Calu3 (cell line): ENCODE measurements at regions not wholly inside any gene's neighbourhood (a gene's known extent, or its start where the extent isn't known, plus 50 kb on each side); places are given as distances from the start of the nearest gene placed in this dataset.

ENCODE experiments used
- BruUV-seq: library from RNA; stranded (reverse); fragments of 400-500 nt; replicated peaks from 2 replicates; lab custom pipeline; 2021; lab: Mats Ljungman, UMichigan
- CTCF ChIA-PET: fragments of 300-600 bp; sonication (Branson Sonifier 250); formaldehyde crosslinking; loops from one replicate; lab custom pipeline; 2022; ENCODE audit warnings: antibody characterized with exemption; lab: Charles Lee
- DNase-seq: peaks from one replicate; pipeline ENCODE4 v3.0.0; 2022
- H3K27ac Mint-ChIP-seq: one replicate; pipeline ENCODE4 v1.8.0; 2022; ENCODE audit warnings: mixed read lengths; ENCODE audit not compliant: unreplicated experiment
- H3K27me3 Mint-ChIP-seq: one replicate; pipeline ENCODE4 v1.8.0; 2022; ENCODE audit warnings: mixed read lengths; ENCODE audit not compliant: unreplicated experiment
- H3K36me3 Mint-ChIP-seq: one replicate; pipeline ENCODE4 v1.8.0; 2022; ENCODE audit warnings: mild to moderate bottlenecking, moderate library complexity, mixed read lengths; ENCODE audit not compliant: insufficient read depth, unreplicated experiment
- H3K4me1 Mint-ChIP-seq: one replicate; pipeline ENCODE4 v1.8.0; 2022; ENCODE audit warnings: mild to moderate bottlenecking, low read depth, mixed read lengths; ENCODE audit not compliant: unreplicated experiment
- H3K4me3 Mint-ChIP-seq: one replicate; pipeline ENCODE4 v1.8.0; 2022; ENCODE audit warnings: mild to moderate bottlenecking, low read depth, moderate library complexity, mixed read lengths; ENCODE audit not compliant: unreplicated experiment
- H3K9me3 Mint-ChIP-seq: one replicate; pipeline ENCODE4 v1.8.0; 2022; ENCODE audit warnings: low read depth, mixed read lengths; ENCODE audit not compliant: unreplicated experiment
- intact Hi-C: fragments of 100-400 bp; cut with micrococcal nuclease; formaldehyde crosslinking; loops from one replicate; pipeline ENCODE4 v1.10.0; 2022; ENCODE audit not compliant: unreplicated experiment
- TF ChIP-seq, protein P1 (sequence below): fragments of 200-600 bp; IDR thresholded peaks from one replicate; pipeline ENCODE4 v1.8.0; 2022; ENCODE audit warnings: antibody characterized with exemption; ENCODE audit not compliant: unreplicated experiment

DNA sequence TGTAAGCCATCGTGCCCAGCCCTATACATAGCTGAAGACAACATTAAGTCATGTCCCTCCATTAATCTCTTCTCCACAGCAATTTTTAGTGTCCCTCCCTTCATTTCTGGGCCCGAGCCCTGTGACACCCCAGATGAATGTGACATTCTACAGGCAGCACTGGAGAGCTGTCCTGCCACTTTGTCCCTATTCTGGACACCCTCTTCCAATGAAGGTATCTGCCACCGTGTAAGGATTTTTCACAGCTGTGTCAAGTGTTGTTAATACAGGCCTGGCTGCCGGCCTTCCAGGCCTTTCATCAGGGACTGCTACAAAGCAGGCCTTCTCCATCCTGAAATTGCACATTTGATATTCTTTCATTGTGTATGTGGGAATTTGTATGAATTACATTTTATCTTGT, 62.0 kb upstream of the SLC28A3 start:
- CTCF ChIA-PET, result interaction anchor here (0.7 kb wide), 1 partner anchor 10 kb away, joined by 3 read pairs; no protein-coding TSS in a partner anchor
- intact Hi-C loops, result no loop called here

DNA sequence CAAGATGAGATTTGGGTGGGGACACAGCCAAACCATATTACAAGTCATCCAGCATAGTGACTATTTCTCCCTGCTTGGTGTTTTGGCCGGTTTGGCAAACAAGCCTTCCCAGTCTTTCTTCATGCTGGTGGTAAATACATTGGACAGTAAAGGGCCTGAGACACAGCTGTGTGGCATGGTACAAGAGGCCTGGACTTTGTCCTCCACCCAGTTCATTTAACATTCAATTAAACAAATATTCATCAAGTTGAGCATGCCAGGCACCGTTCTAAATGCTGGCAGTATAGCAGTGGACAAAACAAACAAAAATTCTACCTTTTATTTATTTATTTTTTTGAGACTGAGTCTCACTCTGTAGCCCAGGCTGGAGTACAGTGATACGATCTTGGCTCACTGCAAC, 62.7 kb upstream of the SLC28A3 start:
- no peaks in the 10 kb centered on the region for H3K4me1 Mint-ChIP-seq
- TF ChIP-seq, protein P1, sequence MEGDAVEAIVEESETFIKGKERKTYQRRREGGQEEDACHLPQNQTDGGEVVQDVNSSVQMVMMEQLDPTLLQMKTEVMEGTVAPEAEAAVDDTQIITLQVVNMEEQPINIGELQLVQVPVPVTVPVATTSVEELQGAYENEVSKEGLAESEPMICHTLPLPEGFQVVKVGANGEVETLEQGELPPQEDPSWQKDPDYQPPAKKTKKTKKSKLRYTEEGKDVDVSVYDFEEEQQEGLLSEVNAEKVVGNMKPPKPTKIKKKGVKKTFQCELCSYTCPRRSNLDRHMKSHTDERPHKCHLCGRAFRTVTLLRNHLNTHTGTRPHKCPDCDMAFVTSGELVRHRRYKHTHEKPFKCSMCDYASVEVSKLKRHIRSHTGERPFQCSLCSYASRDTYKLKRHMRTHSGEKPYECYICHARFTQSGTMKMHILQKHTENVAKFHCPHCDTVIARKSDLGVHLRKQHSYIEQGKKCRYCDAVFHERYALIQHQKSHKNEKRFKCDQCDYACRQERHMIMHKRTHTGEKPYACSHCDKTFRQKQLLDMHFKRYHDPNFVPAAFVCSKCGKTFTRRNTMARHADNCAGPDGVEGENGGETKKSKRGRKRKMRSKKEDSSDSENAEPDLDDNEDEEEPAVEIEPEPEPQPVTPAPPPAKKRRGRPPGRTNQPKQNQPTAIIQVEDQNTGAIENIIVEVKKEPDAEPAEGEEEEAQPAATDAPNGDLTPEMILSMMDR, result no peak
- H3K4me3 Mint-ChIP-seq, result no peak overlapping the region
- intact Hi-C loops, result no loop called here
- CTCF ChIA-PET, result no interaction called here
- no peaks in the 10 kb centered on the region for H3K9me3 Mint-ChIP-seq
- no peak for DNase-seq
- H3K27me3 Mint-ChIP-seq, result no peaks in the 10 kb centered on the region
- no peaks in the 10 kb centered on the region for H3K36me3 Mint-ChIP-seq
- BruUV-seq, result no TSS peak
- H3K27ac Mint-ChIP-seq, result no peak overlapping the region

More for the DNA sequence above, 62.0 kb upstream of the SLC28A3 start:
- Mint-ChIP-seq H3K27ac (no peak overlapping the region), H3K27me3 (no peaks in the 10 kb centered on the region), H3K9me3 (no peaks in the 10 kb centered on the region), H3K4me1 (no peaks in the 10 kb centered on the region), H3K36me3 (no peaks in the 10 kb centered on the region), H3K4me3 (no peak overlapping the region)
- BruUV-seq, result no TSS peak
- TF ChIP-seq, protein P1, result no peak
- DNase-seq, result no peak

DNA sequence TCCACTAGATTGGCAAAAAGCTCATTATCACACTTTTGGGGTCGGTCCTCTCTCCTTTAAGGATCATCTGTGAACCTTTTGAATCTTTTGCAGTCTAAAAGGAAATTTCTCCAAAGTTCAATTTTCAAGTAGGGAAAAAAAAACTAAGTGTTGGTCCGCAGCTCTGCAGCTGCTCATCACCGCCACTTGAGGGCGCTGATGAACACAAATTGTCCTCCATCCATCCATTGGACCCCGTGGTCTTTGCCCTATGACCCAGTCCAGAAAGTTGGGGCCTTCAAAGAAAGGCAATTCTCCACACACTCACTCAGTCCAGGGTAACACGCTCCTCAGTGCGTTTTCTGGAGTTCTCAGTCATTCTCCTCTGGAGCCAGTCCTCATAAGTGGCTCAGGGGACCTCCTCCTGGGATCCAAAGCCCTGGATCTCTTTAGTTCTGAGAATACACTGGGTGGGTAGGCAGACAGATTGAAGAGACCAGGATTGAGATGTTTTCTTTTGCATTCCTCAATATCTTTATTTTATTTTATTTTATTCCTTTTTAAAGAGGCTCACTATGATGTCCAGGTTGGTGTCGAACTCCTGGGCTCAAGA, 63.6 kb upstream of the SLC28A3 start:
- intact Hi-C loops, result no loop called here
- BruUV-seq, result no TSS peak
- H3K4me3 Mint-ChIP-seq, result no peak overlapping the region
- no peaks in the 10 kb centered on the region for H3K9me3 Mint-ChIP-seq
- CTCF ChIA-PET, result no interaction called here
- H3K27ac Mint-ChIP-seq, result no peak overlapping the region
- no peaks in the 10 kb centered on the region for H3K36me3 Mint-ChIP-seq
- no peaks in the 10 kb centered on the region for H3K4me1 Mint-ChIP-seq
- no peaks in the 10 kb centered on the region for H3K27me3 Mint-ChIP-seq
- DNase-seq, result no peak
- TF ChIP-seq, protein P1, result peak; percentile 31

DNA sequence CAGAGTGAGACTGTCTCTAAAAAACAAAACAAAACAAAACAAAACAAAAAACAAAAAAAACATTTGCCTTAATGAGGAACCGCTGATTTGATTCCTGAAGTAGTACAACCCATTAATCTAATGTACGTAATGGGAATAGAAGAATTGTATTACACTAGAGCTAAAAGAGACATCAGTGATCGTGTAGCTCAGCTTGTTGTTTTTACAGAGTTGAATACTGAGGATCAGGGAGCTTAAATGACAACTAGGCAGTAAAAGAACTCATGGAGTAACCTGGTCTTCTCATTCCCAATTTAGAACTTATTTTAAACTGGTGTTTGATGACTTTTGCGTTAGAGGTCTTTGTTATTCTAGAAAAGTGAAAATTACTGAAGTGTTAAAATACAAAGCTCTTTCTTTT, 65.1 kb upstream of the SLC28A3 start:
- H3K4me3 Mint-ChIP-seq, result no peak overlapping the region
- intact Hi-C loops, result no loop called here
- H3K27me3 Mint-ChIP-seq, result no peaks in the 10 kb centered on the region
- TF ChIP-seq, protein P1, result no peak
- H3K36me3 Mint-ChIP-seq, result no peaks in the 10 kb centered on the region
- BruUV-seq, result no TSS peak
- H3K4me1 Mint-ChIP-seq, result no peaks in the 10 kb centered on the region
- H3K9me3 Mint-ChIP-seq, result no peaks in the 10 kb centered on the region
- CTCF ChIA-PET, result interaction anchor here (0.6 to 0.7 kb wide), 2 partner anchors 8 to 1360 kb away, joined by 3 read pairs; no protein-coding TSS in a partner anchor
- H3K27ac Mint-ChIP-seq, result no peak overlapping the region
- DNase-seq, result no peak
